ENCODE measurements at regions not wholly inside any gene's neighbourhood (a gene's known extent, or its start where the extent isn't known, plus 50 kb on each side); places are given as distances from the start of the nearest gene placed in this dataset.

- TF ChIP-seq CTCF (optimal IDR thresholded peaks at IDR 0.05 in 1 of 3, IDR thresholded peaks at IDR 0.05 in 1 of 3, conservative IDR thresholded peaks at IDR 0.05 in 1 of 3; ENCODE audit: extremely low read depth in 1 of 3, insufficient read depth in 2 of 3, low read length in 3 of 3) = no peak
- TF ChIP-seq EZH2 (IDR thresholded peaks at IDR 0.05; ENCODE audit: low read length) = no peak
Observed at GRCh38 chr2:140128909-140129308, 1348.7 kb upstream of the NXPH2 start.
